Fibroblast of mammary gland (primary cell): ENCODE measurements at regions not wholly inside any gene's neighbourhood (a gene's known extent, or its start where the extent isn't known, plus 50 kb on each side); places are given as distances from the start of the nearest gene placed in this dataset.

ENCODE experiments used
- DNase-seq: peaks from one replicate; pipeline ENCODE4 v3.0.0-alpha.2; 2010; ENCODE audit warnings: low read depth
- H3K4me3 ChIP-seq: 2 replicates; pipeline ENCODE4 v1.5.1; 2011; ENCODE audit warnings: low read depth, mild to moderate bottlenecking, low read length, moderate library complexity; ENCODE audit not compliant: control insufficient read depth
- CTCF ChIP-seq: conservative IDR thresholded peaks from 2 replicates; pipeline ENCODE4 v1.5.1; 2011; ENCODE audit warnings: low read depth, low read length, inconsistent platforms; ENCODE audit not compliant: control insufficient read depth, insufficient read depth

- no peak for TF ChIP-seq CTCF
- no peak for DNase-seq
- no peak overlapping the region for H3K4me3 ChIP-seq
These were observed 103.8 kb upstream of the RESF1 start for GRCh38 chr12:31855427-31855826.

GRCh38 chr12:31853977-31854376 lies 105.2 kb upstream of the RESF1 start:
- TF ChIP-seq CTCF = no peak
- no peak for DNase-seq
- no peak overlapping the region for H3K4me3 ChIP-seq

- DNase-seq = no peak
- TF ChIP-seq CTCF = no peak
- H3K4me3 ChIP-seq = no peak overlapping the region
These were observed 105.7 kb upstream of the RESF1 start for GRCh38 chr12:31853520-31853919.

- no peak overlapping the region for H3K4me3 ChIP-seq
- no peak for TF ChIP-seq CTCF
These were observed 108.9 kb upstream of the RESF1 start for GRCh38 chr12:31850268-31850667.

GRCh38 chr12:31849090-31849687 lies 110.0 kb upstream of the RESF1 start:
- no peak for TF ChIP-seq CTCF
- DNase-seq = peak; percentile 42
- H3K4me3 ChIP-seq = no peak overlapping the region

More at GRCh38 chr12:31850268-31850667, 108.9 kb upstream of the RESF1 start:
- no peak for DNase-seq

GRCh38 chr12:31846405-31846804 lies 112.8 kb upstream of the RESF1 start:
- TF ChIP-seq CTCF = no peak
- H3K4me3 ChIP-seq = no peak overlapping the region
- no peak for DNase-seq

- no peak for DNase-seq
- no peak for TF ChIP-seq CTCF
- H3K4me3 ChIP-seq = no peak overlapping the region
These were observed 113.4 kb upstream of the RESF1 start for GRCh38 chr12:31845613-31846322.
